ENCODE measurements at regions not wholly inside any gene's neighbourhood (a gene's known extent, or its start where the extent isn't known, plus 50 kb on each side); places are given as distances from the start of the nearest gene placed in this dataset.
"Not testable (repeated sequence)": the region's sequence is repeated elsewhere in the genome, so short reads cannot be mapped to it uniquely, and the experiment has no call there.

DNA sequence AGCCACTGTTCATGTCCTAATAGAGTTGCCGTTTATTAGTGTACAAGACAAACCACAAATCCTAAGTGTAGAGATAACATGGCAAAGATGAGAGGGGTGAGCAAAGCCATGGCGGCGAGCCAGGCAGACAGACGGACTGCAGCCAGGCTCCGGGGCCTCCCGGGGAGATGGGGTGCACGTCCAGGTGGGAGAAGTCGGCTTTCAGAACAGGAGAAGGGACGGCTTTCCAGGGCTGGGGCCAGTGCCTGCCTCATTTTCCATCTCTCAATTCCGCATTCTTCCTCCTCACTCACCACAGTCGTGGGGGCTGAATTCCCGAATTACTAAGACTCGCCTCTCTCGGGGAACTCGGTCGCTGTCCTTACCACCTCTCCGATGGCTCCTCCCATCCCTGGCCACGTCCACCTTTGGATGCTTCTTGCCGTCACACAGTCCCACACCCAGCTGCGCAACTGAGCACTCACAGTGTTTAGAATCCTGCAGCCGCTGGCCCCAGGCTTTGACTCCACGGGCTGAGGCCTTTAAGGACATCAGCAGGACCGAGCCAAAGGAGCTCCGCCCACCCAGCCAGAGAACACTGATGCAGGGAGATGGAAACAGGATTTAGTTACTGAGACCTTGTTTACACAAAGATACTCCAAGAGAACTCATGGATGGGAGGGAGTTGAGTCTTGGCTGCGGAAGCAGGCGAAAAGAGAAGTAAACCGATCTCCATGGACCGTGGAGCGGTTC lies 59.7 kb downstream of the RNF112 start:
- H3K4me1 ChIP-seq (ENCODE audit: insufficient read depth, low read length): no peaks in the 10 kb centered on the region
- intact Hi-C loops (cut with micrococcal nuclease): no loop called here
- H3K9me3 ChIP-seq (ENCODE audit: control insufficient read depth in 1 of 2, low read length in 2 of 2): no peaks in the 10 kb centered on the region
- no peak overlapping the region for H3K4me3 ChIP-seq (ENCODE audit: low read length in 2 of 2)
- Mint-ChIP-seq H3K36me3 (no peaks in the 10 kb centered on the region), H3K27me3 (peaks cover 0 to 7% of the 10 kb centered on the region in 2 donors), H3K9me3 (peaks cover 0 to 7% (median 4%) of the 10 kb centered on the region in 8 donors), H3K4me1 (no peaks in the 10 kb centered on the region), H3K4me3 (no peak overlapping the region), H3K27ac (peak overlapping the region in 1 of 7 donors; percentile 57)
- H3K36me3 ChIP-seq (ENCODE audit: insufficient read depth, low read length): no peaks in the 10 kb centered on the region
- CTCF ChIA-PET (ENCODE audit: partially characterized antibody): interaction anchor here (2.7 kb wide), 1 partner anchor 108 kb away, joined by 8 read pairs; the partner anchor contains the start of gene B9D1
- H3K27me3 ChIP-seq (ENCODE audit: insufficient read depth, low read length): no peaks in the 10 kb centered on the region
- no peak for DNase-seq
- POLR2A ChIA-PET (ENCODE audit: partially characterized antibody): no interaction called here
- no peak overlapping the region for H3K27ac ChIP-seq (ENCODE audit: low read depth, low read length)

DNA sequence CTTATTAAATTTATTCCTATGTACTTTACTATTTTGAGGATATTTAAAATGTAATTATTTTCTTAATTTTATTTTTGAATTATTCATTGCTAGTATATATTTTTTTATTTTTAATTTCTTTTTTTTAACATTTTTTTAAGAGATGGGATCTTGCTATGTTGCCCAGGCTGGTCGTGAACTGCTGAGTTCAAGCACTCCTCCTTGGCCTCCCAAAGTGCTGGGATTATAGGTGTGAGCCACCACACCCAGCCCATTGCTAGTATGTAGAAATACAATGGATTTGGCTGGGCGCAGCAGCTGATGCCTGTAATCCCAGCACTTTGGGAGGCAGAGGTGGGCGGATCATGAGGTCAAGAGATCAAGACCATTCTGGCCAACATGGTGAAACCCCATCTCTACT lies 59.2 kb upstream of the SLC47A1 start:
- H3K27me3 Mint-ChIP-seq: peaks cover 2 to 10% of the 10 kb centered on the region in 2 donors
- H3K27ac Mint-ChIP-seq; H3K9me3 Mint-ChIP-seq; H3K4me1 Mint-ChIP-seq; H3K27me3 ChIP-seq (ENCODE audit: insufficient read depth, low read length); H3K4me1 ChIP-seq (ENCODE audit: insufficient read depth, low read length); H3K9me3 ChIP-seq (ENCODE audit: control insufficient read depth in 1 of 2, low read length in 2 of 2); H3K4me3 ChIP-seq (ENCODE audit: low read length in 2 of 2); intact Hi-C loops (cut with micrococcal nuclease); H3K27ac ChIP-seq (ENCODE audit: low read depth, low read length); H3K36me3 ChIP-seq (ENCODE audit: insufficient read depth, low read length); H3K4me3 Mint-ChIP-seq; H3K36me3 Mint-ChIP-seq; DNase-seq; POLR2A ChIA-PET (ENCODE audit: partially characterized antibody): not testable (repeated sequence)
- CTCF ChIA-PET (ENCODE audit: partially characterized antibody): interaction anchor here (1.2 kb wide), 1 partner anchor 112 kb away, joined by 3 read pairs; the partner anchor contains the start of gene B9D1

DNA sequence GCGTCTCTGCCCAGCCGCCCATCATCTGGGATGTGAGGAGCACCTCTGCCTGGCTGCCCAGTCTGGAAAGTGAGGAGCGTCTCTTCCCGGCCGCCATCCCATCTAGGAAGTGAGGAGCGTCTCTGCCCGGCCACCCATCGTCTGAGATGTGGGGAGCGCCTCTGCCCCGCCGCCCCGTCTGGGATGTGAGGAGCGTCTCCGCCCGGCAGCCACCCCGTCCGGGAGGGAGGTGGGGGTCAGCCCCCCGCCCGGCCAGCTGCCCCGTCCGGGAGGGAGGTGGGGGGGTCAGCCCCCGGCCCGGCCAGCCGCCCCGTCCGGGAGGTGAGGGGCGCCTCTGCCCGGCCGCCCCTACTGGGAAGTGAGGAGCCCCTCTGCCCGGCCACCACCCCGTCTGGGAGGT lies 57.9 kb upstream of the SLC47A1 start:
- H3K9me3 ChIP-seq (ENCODE audit: control insufficient read depth in 1 of 2, low read length in 2 of 2); H3K36me3 Mint-ChIP-seq; H3K36me3 ChIP-seq (ENCODE audit: insufficient read depth, low read length); H3K9me3 Mint-ChIP-seq; intact Hi-C loops (cut with micrococcal nuclease); H3K27me3 ChIP-seq (ENCODE audit: insufficient read depth, low read length); H3K4me3 ChIP-seq (ENCODE audit: low read length in 2 of 2); H3K27ac Mint-ChIP-seq; DNase-seq; H3K4me1 Mint-ChIP-seq; H3K27ac ChIP-seq (ENCODE audit: low read depth, low read length); H3K4me1 ChIP-seq (ENCODE audit: insufficient read depth, low read length); POLR2A ChIA-PET (ENCODE audit: partially characterized antibody); CTCF ChIA-PET (ENCODE audit: partially characterized antibody); H3K4me3 Mint-ChIP-seq: not testable (repeated sequence)
- peaks cover 2 to 16% of the 10 kb centered on the region in 2 donors for H3K27me3 Mint-ChIP-seq

DNA sequence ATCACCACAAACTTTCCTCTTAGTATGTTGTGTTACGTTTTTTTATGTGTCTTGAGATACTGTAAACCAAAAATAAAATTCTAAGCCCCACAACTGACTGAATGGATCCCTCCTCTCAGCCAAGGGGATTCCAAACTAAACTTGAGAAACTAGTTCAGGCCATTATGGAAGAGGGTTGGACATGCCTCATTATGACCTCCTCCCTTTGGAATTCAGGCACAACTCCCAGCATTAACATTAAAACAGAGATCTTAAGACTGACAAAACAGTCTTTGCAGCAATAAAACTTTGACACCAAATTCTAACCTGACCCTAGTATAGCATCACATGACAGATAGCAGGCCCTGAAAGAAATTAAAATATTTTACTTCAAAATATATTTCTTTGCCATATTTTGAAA lies 51.1 kb upstream of the SLC47A1 start:
- H3K36me3 Mint-ChIP-seq: no peaks in the 10 kb centered on the region

More for the DNA sequence above, 51.1 kb upstream of the SLC47A1 start:
- no peak overlapping the region for H3K4me3 Mint-ChIP-seq
- Histone ChIP-seq H3K9me3 (ENCODE audit: control insufficient read depth in 1 of 2, low read length in 2 of 2) (no peaks in the 10 kb centered on the region), H3K4me3 (ENCODE audit: low read length in 2 of 2) (no peak overlapping the region), H3K27ac (ENCODE audit: low read depth, low read length) (no peak overlapping the region), H3K27me3 (ENCODE audit: insufficient read depth, low read length) (no peaks in the 10 kb centered on the region), H3K4me1 (ENCODE audit: insufficient read depth, low read length) (no peaks in the 10 kb centered on the region), H3K36me3 (ENCODE audit: insufficient read depth, low read length) (no peaks in the 10 kb centered on the region)
- no peak for DNase-seq
- peaks cover 0 to 6% of the 10 kb centered on the region in 2 donors for H3K27me3 Mint-ChIP-seq
- POLR2A ChIA-PET (ENCODE audit: partially characterized antibody): no interaction called here
- intact Hi-C loops (cut with micrococcal nuclease): no loop called here
- H3K4me1 Mint-ChIP-seq: no peaks in the 10 kb centered on the region
- no peaks in the 10 kb centered on the region for H3K9me3 Mint-ChIP-seq
- H3K27ac Mint-ChIP-seq: no peak overlapping the region
- CTCF ChIA-PET (ENCODE audit: partially characterized antibody): no interaction called here
